ENCODE measurements at regions not wholly inside any gene's neighbourhood (a gene's known extent, or its start where the extent isn't known, plus 50 kb on each side); places are given as distances from the start of the nearest gene placed in this dataset.

DNA sequence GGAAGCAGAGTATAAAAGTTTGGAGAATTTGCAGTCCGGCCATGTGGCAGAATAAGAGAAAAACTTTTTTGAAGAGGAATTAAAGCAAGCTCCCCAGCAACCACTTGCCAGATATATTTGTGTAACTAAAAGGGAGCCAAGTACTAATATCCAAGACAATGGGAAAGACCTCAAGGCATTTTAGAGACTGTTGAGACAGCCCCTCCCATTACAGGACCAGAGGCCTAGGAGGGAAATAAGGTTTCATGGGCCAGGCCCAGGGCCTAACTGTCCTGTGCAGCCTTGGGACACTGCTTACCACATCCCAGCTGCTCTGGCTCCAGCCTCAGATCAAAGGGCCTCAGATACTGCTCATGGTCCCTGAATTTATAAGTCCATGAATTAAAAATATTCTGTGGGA, 659.4 kb downstream of the PCDH19 start:
- TF ChIP-seq, protein P1, sequence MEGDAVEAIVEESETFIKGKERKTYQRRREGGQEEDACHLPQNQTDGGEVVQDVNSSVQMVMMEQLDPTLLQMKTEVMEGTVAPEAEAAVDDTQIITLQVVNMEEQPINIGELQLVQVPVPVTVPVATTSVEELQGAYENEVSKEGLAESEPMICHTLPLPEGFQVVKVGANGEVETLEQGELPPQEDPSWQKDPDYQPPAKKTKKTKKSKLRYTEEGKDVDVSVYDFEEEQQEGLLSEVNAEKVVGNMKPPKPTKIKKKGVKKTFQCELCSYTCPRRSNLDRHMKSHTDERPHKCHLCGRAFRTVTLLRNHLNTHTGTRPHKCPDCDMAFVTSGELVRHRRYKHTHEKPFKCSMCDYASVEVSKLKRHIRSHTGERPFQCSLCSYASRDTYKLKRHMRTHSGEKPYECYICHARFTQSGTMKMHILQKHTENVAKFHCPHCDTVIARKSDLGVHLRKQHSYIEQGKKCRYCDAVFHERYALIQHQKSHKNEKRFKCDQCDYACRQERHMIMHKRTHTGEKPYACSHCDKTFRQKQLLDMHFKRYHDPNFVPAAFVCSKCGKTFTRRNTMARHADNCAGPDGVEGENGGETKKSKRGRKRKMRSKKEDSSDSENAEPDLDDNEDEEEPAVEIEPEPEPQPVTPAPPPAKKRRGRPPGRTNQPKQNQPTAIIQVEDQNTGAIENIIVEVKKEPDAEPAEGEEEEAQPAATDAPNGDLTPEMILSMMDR (optimal IDR thresholded peaks at IDR 0.05 in 1 of 3, IDR thresholded peaks at IDR 0.05 in 1 of 3, conservative IDR thresholded peaks at IDR 0.05 in 1 of 3; ENCODE audit: extremely low read depth in 1 of 3, insufficient read depth in 2 of 3, low read length in 3 of 3), result no peak
- TF ChIP-seq EZH2 (IDR thresholded peaks at IDR 0.05; ENCODE audit: low read length), result no peak

All from keratinocyte (primary cell).